Inferior parietal cortex (tissue), 1 donor: ENCODE measurements at regions not wholly inside any gene's neighbourhood (a gene's known extent, or its start where the extent isn't known, plus 50 kb on each side); places are given as distances from the start of the nearest gene placed in this dataset.
"Not testable (repeated sequence)": the region's sequence is repeated elsewhere in the genome, so short reads cannot be mapped to it uniquely, and the experiment has no call there.

Source experiments
- DNase-seq: peaks from one replicate; pipeline ENCODE4 v3.0.0-alpha.2; 2016; ENCODE audit errors: extremely low spot score

- DNase-seq = no peak
Observed at GRCh38 chr2:3115301-3116042, 262.1 kb downstream of the EIPR1 start.

GRCh38 chr2:3114406-3115185 is 263.0 kb downstream of the EIPR1 start:
- no peak for DNase-seq

- DNase-seq = no peak
Observed at GRCh38 chr2:3113769-3114168, 263.8 kb downstream of the EIPR1 start.

GRCh38 chr2:3113122-3113521 is 264.5 kb downstream of the EIPR1 start:
- DNase-seq = no peak

GRCh38 chr2:3112553-3112952 is 265.1 kb downstream of the EIPR1 start:
- DNase-seq = no peak

- no peak for DNase-seq
Observed at GRCh38 chr2:3112131-3112530, 265.5 kb downstream of the EIPR1 start.

GRCh38 chr2:3110994-3111666 is 266.5 kb downstream of the EIPR1 start:
- no peak for DNase-seq

- no peak for DNase-seq
Observed at GRCh38 chr2:3110555-3110954, 267.1 kb downstream of the EIPR1 start.

- no peak for DNase-seq
Observed at GRCh38 chr2:3108710-3109702, 268.6 kb downstream of the EIPR1 start.

- no peak for DNase-seq
Observed at GRCh38 chr2:3108105-3108504, 269.5 kb downstream of the EIPR1 start.

GRCh38 chr2:3107567-3107966 is 270.1 kb downstream of the EIPR1 start:
- no peak for DNase-seq

- no peak for DNase-seq
Observed at GRCh38 chr2:3105814-3106569, 271.6 kb downstream of the EIPR1 start.

- DNase-seq = not testable (repeated sequence)
Observed at GRCh38 chr2:3104958-3105813, 272.4 kb downstream of the EIPR1 start.

- DNase-seq = no peak
Observed at GRCh38 chr2:3104261-3104660, 273.4 kb downstream of the EIPR1 start.

- no peak for DNase-seq
Observed at GRCh38 chr2:3102922-3103569, 274.6 kb downstream of the EIPR1 start.

- no peak for DNase-seq
Observed at GRCh38 chr2:3102081-3102921, 275.3 kb downstream of the EIPR1 start.

GRCh38 chr2:3101016-3101942 is 276.3 kb downstream of the EIPR1 start:
- DNase-seq = no peak
